ENCODE measurements at regions not wholly inside any gene's neighbourhood (a gene's known extent, or its start where the extent isn't known, plus 50 kb on each side); places are given as distances from the start of the nearest gene placed in this dataset.

- Histone ChIP-seq H3K36me3 (replicated peaks in 1 of 2; ENCODE audit: control extremely low read depth in 1 of 2, control insufficient read depth in 1 of 2, extremely low read depth in 1 of 2, insufficient read depth in 2 of 2, low read length in 1 of 2) (no peaks in the 10 kb centered on the region), H3K9me3 (ENCODE audit: control extremely low read depth in 1 of 3, control insufficient read depth in 2 of 3, insufficient read depth in 1 of 3, low read length in 2 of 3) (no peaks in the 10 kb centered on the region), H4K20me1 (ENCODE audit: control insufficient read depth, insufficient read depth, low read length, poor library complexity, severe bottlenecking) (no peaks in the 10 kb centered on the region), H3K4me1 (ENCODE audit: control insufficient read depth in 2 of 2, insufficient read depth in 2 of 2, low read length in 2 of 2) (no peaks in the 10 kb centered on the region), H3K79me2 (ENCODE audit: control insufficient read depth, insufficient read depth, low read length) (no peaks in the 10 kb centered on the region), H3K27ac (ENCODE audit: low read length in 2 of 2) (no peak overlapping the region), H3K9ac (ENCODE audit: low read length) (no peak overlapping the region), H3K4me3 (ENCODE audit: control extremely low read depth in 1 of 5, extremely low read depth in 1 of 5, insufficient read depth in 1 of 5, low read depth in 2 of 5, low read length in 4 of 5) (no peak overlapping the region), H3K27me3 (replicated peaks in 1 of 4; ENCODE audit: control extremely low read depth in 1 of 4, control insufficient read depth in 3 of 4, insufficient read depth in 4 of 4, low read length in 3 of 4) (no peaks in the 10 kb centered on the region), H3K4me2 (replicated peaks; ENCODE audit: low read depth, low read length, poor library complexity, severe bottlenecking) (no peak overlapping the region), H2AFZ (ENCODE audit: insufficient read depth, low read depth, low read length, poor library complexity, severe bottlenecking) (no peak overlapping the region)
- H3K9me3 Mint-ChIP-seq (ENCODE audit: insufficient read depth) = no peaks in the 10 kb centered on the region
- no peak overlapping the region for H3K4me3 Mint-ChIP-seq
- H3K27ac Mint-ChIP-seq = no peak overlapping the region
- POLR2A ChIA-PET = no interaction called here
- TF ChIP-seq CTCF (IDR thresholded peaks at IDR 0.05) = no peak
- TF ChIP-seq EZH2 (IDR thresholded peaks at IDR 0.05; ENCODE audit: borderline replicate concordance, insufficient read depth, low read depth, low read length, poor library complexity, severe bottlenecking) = no peak
- H3K4me1 Mint-ChIP-seq = no peaks in the 10 kb centered on the region
- intact Hi-C loops (cut with micrococcal nuclease) = no loop called here
- DNase-seq (no peak), ATAC-seq (ENCODE audit: low read depth) (no peak)
- H3K27me3 Mint-ChIP-seq = peaks cover 5% of the 10 kb centered on the region
- WGBS (ENCODE audit: insufficient coverage) = 29% methylated on average over 1 of the region's 3 CpGs
- CTCF ChIA-PET = no interaction called here
These were observed 288.3 kb upstream of the C2CD4B start for GRCh38 chr15:62453375-62453774.

- CTCF ChIA-PET = no interaction called here
- ATAC-seq (ENCODE audit: low read depth) = no peak
- H2AFZ ChIP-seq (ENCODE audit: insufficient read depth, low read depth, low read length, poor library complexity, severe bottlenecking) = no peak overlapping the region
These were observed 288.9 kb upstream of the C2CD4B start for GRCh38 chr15:62453981-62454380.

More at GRCh38 chr15:62453981-62454380, 288.9 kb upstream of the C2CD4B start:
- no peak for DNase-seq
- Mint-ChIP-seq H3K9me3 (ENCODE audit: insufficient read depth) (no peaks in the 10 kb centered on the region), H3K4me3 (no peak overlapping the region), H3K27ac (no peak overlapping the region), H3K27me3 (peaks cover 5% of the 10 kb centered on the region), H3K4me1 (no peaks in the 10 kb centered on the region)
- no peak overlapping the region for H3K27ac ChIP-seq (ENCODE audit: low read length in 2 of 2)
- no peaks in the 10 kb centered on the region for H3K9me3 ChIP-seq (ENCODE audit: control extremely low read depth in 1 of 3, control insufficient read depth in 2 of 3, insufficient read depth in 1 of 3, low read length in 2 of 3)
- H3K4me3 ChIP-seq (ENCODE audit: control extremely low read depth in 1 of 5, extremely low read depth in 1 of 5, insufficient read depth in 1 of 5, low read depth in 2 of 5, low read length in 4 of 5) = no peak overlapping the region
- no peaks in the 10 kb centered on the region for H3K27me3 ChIP-seq (replicated peaks in 1 of 4; ENCODE audit: control extremely low read depth in 1 of 4, control insufficient read depth in 3 of 4, insufficient read depth in 4 of 4, low read length in 3 of 4)
- POLR2A ChIA-PET = no interaction called here
- no peaks in the 10 kb centered on the region for H3K36me3 ChIP-seq (replicated peaks in 1 of 2; ENCODE audit: control extremely low read depth in 1 of 2, control insufficient read depth in 1 of 2, extremely low read depth in 1 of 2, insufficient read depth in 2 of 2, low read length in 1 of 2)
- intact Hi-C loops (cut with micrococcal nuclease) = no loop called here
- H3K79me2 ChIP-seq (ENCODE audit: control insufficient read depth, insufficient read depth, low read length) = no peaks in the 10 kb centered on the region
- H3K4me2 ChIP-seq (replicated peaks; ENCODE audit: low read depth, low read length, poor library complexity, severe bottlenecking) = no peak overlapping the region
- no peak for TF ChIP-seq EZH2 (IDR thresholded peaks at IDR 0.05; ENCODE audit: borderline replicate concordance, insufficient read depth, low read depth, low read length, poor library complexity, severe bottlenecking)
- TF ChIP-seq CTCF (IDR thresholded peaks at IDR 0.05) = no peak
- H3K4me1 ChIP-seq (ENCODE audit: control insufficient read depth in 2 of 2, insufficient read depth in 2 of 2, low read length in 2 of 2) = no peaks in the 10 kb centered on the region
- WGBS (ENCODE audit: insufficient coverage) = 77% methylated on average over 4 of the region's 5 CpGs
- H4K20me1 ChIP-seq (ENCODE audit: control insufficient read depth, insufficient read depth, low read length, poor library complexity, severe bottlenecking) = no peaks in the 10 kb centered on the region
- no peak overlapping the region for H3K9ac ChIP-seq (ENCODE audit: low read length)

Data from B cell (primary cell).